Bronchial epithelial cell (primary cell): ENCODE measurements at regions not wholly inside any gene's neighbourhood (a gene's known extent, or its start where the extent isn't known, plus 50 kb on each side); places are given as distances from the start of the nearest gene placed in this dataset.
A peak's percentile ranks its signal among the peaks of the same experiment; 100 is the strongest.
"Not testable (repeated sequence)": the region's sequence is repeated elsewhere in the genome, so short reads cannot be mapped to it uniquely, and the experiment has no call there.

ENCODE experiments used
- DNase-seq: peaks from one replicate; pipeline ENCODE4 v3.0.0-alpha.2; 2010; ENCODE audit warnings: low read depth
- FAIRE-seq: peaks from 2 replicates; lab custom pipeline; 2011; peaks lifted over from hg19 to GRCh38; lab: Jason Lieb, UNC
- H3K27me3 ChIP-seq: 2 replicates; pipeline ENCODE4 v1.5.1; 2011; ENCODE audit warnings: low read length; ENCODE audit not compliant: control insufficient read depth, insufficient read depth
- H3K36me3 ChIP-seq: 2 replicates; pipeline ENCODE4 v1.5.1; 2011; ENCODE audit warnings: low read length; ENCODE audit not compliant: control insufficient read depth, insufficient read depth
- H3K4me3 ChIP-seq: 2 replicates; pipeline ENCODE4 v1.5.1; 2011; ENCODE audit warnings: mild to moderate bottlenecking, low read depth, low read length, control low read depth
- CTCF ChIP-seq: IDR thresholded peaks from 2 replicates; pipeline ENCODE4 v1.5.1; 2011; ENCODE audit warnings: mild to moderate bottlenecking, moderate library complexity, low read length, control low read depth, inconsistent platforms; ENCODE audit not compliant: insufficient read depth, severe bottlenecking

GRCh38 chr11:49442669-49443068 is 234.3 kb upstream of the FOLH1 start:
- TF ChIP-seq CTCF = no peak
- Histone ChIP-seq H3K36me3 (no peaks in the 10 kb centered on the region), H3K27me3 (no peaks in the 10 kb centered on the region), H3K4me3 (no peak overlapping the region)
- no peak for FAIRE-seq
- DNase-seq = peak; percentile 6

- not testable (repeated sequence) for H3K36me3 ChIP-seq, H3K4me3 ChIP-seq, FAIRE-seq, H3K27me3 ChIP-seq, DNase-seq
Observed at GRCh38 chr11:49439901-49440300, 231.5 kb upstream of the FOLH1 start.

- not testable (repeated sequence) for FAIRE-seq, DNase-seq, H3K4me3 ChIP-seq, H3K27me3 ChIP-seq, H3K36me3 ChIP-seq
Observed at GRCh38 chr11:49434308-49434707, 225.9 kb upstream of the FOLH1 start.

GRCh38 chr11:49432242-49432848 is 223.9 kb upstream of the FOLH1 start:
- DNase-seq (no peak), FAIRE-seq (no peak)
- no peak for TF ChIP-seq CTCF
- H3K36me3 ChIP-seq = no peaks in the 10 kb centered on the region
- no peak overlapping the region for H3K4me3 ChIP-seq
- H3K27me3 ChIP-seq = no peaks in the 10 kb centered on the region

- no peak overlapping the region for H3K4me3 ChIP-seq
- no peak for FAIRE-seq
- TF ChIP-seq CTCF = no peak
Observed at GRCh38 chr11:49424136-49424535, 215.7 kb upstream of the FOLH1 start.

GRCh38 chr11:49418877-49419276 is 210.5 kb upstream of the FOLH1 start:
- FAIRE-seq = peak; percentile 64
- H3K36me3 ChIP-seq, H3K27me3 ChIP-seq, DNase-seq, H3K4me3 ChIP-seq: not testable (repeated sequence)

More at GRCh38 chr11:49424136-49424535, 215.7 kb upstream of the FOLH1 start:
- DNase-seq = no peak
- H3K27me3 ChIP-seq = no peaks in the 10 kb centered on the region
- H3K36me3 ChIP-seq = no peaks in the 10 kb centered on the region

- FAIRE-seq = no peak
- Histone ChIP-seq H3K27me3 (no peaks in the 10 kb centered on the region), H3K36me3 (no peaks in the 10 kb centered on the region), H3K4me3 (no peak overlapping the region)
- TF ChIP-seq CTCF = no peak
- DNase-seq = no peak
Observed at GRCh38 chr11:49405743-49406142, 197.3 kb upstream of the FOLH1 start.

GRCh38 chr11:49395789-49396188 is 187.4 kb upstream of the FOLH1 start:
- not testable (repeated sequence) for H3K27me3 ChIP-seq, DNase-seq
- peak; percentile 84 for FAIRE-seq

GRCh38 chr11:49390362-49390761 is 182.0 kb upstream of the FOLH1 start:
- H3K27me3 ChIP-seq, H3K4me3 ChIP-seq, FAIRE-seq, H3K36me3 ChIP-seq, DNase-seq: not testable (repeated sequence)

More at GRCh38 chr11:49395789-49396188, 187.4 kb upstream of the FOLH1 start:
- H3K36me3 ChIP-seq, H3K4me3 ChIP-seq: not testable (repeated sequence)

GRCh38 chr11:49389149-49389548 is 180.7 kb upstream of the FOLH1 start:
- not testable (repeated sequence) for H3K36me3 ChIP-seq, DNase-seq, H3K4me3 ChIP-seq, H3K27me3 ChIP-seq, FAIRE-seq

GRCh38 chr11:49384371-49384770 is 176.0 kb upstream of the FOLH1 start:
- H3K36me3 ChIP-seq, H3K27me3 ChIP-seq, FAIRE-seq, H3K4me3 ChIP-seq, DNase-seq: not testable (repeated sequence)
